Right cardiac atrium (tissue), 5 donors: ENCODE measurements at regions not wholly inside any gene's neighbourhood (a gene's known extent, or its start where the extent isn't known, plus 50 kb on each side); places are given as distances from the start of the nearest gene placed in this dataset.

Experiments used
- ATAC-seq, 2 donors: fragments of 200-7000 bp; cut with Tn5 transposase; one replicate each; pipeline versions ENCODE4 v1.8.0 to v1.9.1; 2020; ENCODE audit warnings: moderate library complexity in 2 of 2, mild to moderate bottlenecking in 1 of 2
- DNase-seq, 3 donors: peaks; one replicate each; pipeline ENCODE4 v3.0.0-alpha.2; 2020
- H3K27ac ChIP-seq: one replicate; pipeline ENCODE4 v1.5.1; 2013; ENCODE audit warnings: mild to moderate bottlenecking, low read length, control low read depth, moderate library complexity
- H3K27me3 ChIP-seq: one replicate; pipeline ENCODE4 v1.6.1; 2013; ENCODE audit not compliant: control insufficient read depth, insufficient read depth
- H3K4me1 ChIP-seq: one replicate; pipeline ENCODE4 v1.6.1; 2013; ENCODE audit warnings: low read length; ENCODE audit not compliant: control insufficient read depth, insufficient read depth
- H3K4me3 ChIP-seq: one replicate; pipeline ENCODE4 v1.5.1; 2013; ENCODE audit warnings: low read length, control low read depth
- H3K9me3 ChIP-seq: one replicate; pipeline ENCODE4 v1.6.1; 2013; ENCODE audit warnings: low read length; ENCODE audit not compliant: control insufficient read depth
- WGBS: extraction: QIAGEN DNeasy Blood & Tissue Kit; methylation state at CpG from one replicate; pipeline ENCODE4 v1.1.7; 2013; 5-methylcytosine and 5-hydroxymethylcytosine counted together
- intact Hi-C, 4 donors: fragments of 100-400 bp; cut with DNase I; formaldehyde crosslinking; loops; one replicate each; pipeline versions ENCODE4 v1.11.0 to v1.14.0; 2022 to 2023
- donor health status: healthy with polysubstance abuse.
- donor health status: DM: no; HTN: yes; CAD: no.
- donor health status: DM: no; HTN: no; CAD: no.
- donor health status: DM: no; HTN: yes; CAD: no; lungs with severe emphysema.
- donor health status: DM: yes; HTN: yes; CAD: no.

DNA sequence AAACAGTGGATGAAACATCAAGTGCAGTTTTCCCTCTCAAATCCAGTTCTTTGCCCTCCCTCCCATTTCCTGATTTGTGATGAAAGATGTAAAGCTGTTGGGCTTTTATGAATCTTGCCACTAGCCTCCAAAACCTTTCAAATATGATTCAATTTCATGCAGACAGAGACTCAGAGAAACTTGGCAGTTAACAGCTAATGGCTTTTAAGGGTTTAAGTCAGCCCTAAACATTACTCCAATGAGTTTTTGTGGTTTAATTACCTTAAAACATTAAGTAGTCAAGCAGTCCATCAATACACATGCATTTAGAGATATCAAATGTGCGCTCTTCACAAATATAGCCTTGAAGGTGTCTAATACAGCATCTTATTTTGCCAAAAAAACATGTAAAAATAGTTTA, 1594.0 kb upstream of the GOT2 start:
- ATAC-seq (no peak), DNase-seq (no peak)
- WGBS = 83% methylated on average over 1 of the region's 1 CpG
- Histone ChIP-seq H3K9me3 (no peaks in the 10 kb centered on the region), H3K4me1 (no peaks in the 10 kb centered on the region), H3K27ac (no peak overlapping the region), H3K27me3 (no peaks in the 10 kb centered on the region), H3K4me3 (no peak overlapping the region)
- intact Hi-C loops = no loop called here

DNA sequence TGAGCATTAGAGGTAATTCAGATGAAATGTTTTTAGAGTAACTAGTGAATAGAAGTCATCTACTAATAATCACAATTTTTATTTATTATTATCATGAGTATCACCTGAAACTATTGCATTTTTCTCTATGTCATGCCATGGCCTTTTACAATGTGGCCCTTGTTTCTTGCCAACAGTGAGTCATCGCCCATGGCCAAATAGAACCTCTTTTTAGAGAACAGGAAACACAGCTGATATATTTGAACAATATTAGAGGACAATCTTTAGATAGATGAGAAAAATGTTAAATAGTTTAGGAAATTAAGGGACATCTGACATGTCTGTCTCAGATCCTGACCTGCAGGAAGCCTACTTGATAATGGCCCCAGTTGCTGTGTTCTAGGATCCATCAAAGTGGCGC, 1584.4 kb upstream of the GOT2 start:
- 74% methylated on average over 2 of the region's 2 CpGs for WGBS
- no peak overlapping the region for H3K27ac ChIP-seq
- intact Hi-C loops = no loop called here
- no peak for ATAC-seq
- no peak overlapping the region for H3K4me3 ChIP-seq
- no peak for DNase-seq
- H3K9me3 ChIP-seq = no peaks in the 10 kb centered on the region
- H3K4me1 ChIP-seq = no peaks in the 10 kb centered on the region
- no peaks in the 10 kb centered on the region for H3K27me3 ChIP-seq

DNA sequence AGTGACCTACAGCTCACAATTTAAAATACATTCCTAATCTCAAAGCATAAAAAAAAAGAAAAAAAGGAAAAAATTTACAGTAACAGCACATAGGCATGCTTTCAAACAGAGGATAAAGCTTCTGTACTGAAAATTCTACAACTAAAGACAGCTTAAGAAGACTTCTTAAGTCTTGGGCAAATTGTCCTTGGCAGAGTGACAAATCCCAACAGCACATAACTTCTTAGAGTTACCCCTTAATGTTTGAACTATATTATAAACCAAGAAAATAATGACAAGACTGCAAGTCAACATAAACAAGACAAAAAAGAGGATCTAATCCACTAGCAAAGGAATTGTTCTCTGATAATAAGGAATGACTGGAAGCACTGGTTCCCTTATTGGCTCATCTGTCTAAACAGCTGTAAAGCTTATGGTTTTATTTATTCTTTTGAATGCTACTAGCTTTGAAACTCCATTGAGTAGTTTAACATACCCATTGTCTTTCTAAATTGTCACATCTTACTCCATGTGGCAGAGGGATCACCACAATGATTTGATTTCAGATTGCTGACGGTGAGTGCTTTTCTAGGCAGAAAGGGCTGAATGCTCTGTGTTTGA, 1576.8 kb upstream of the GOT2 start:
- no peak overlapping the region for H3K27ac ChIP-seq
- no peak for ATAC-seq
- WGBS = 89% methylated on average over 1 of the region's 1 CpG

DNA sequence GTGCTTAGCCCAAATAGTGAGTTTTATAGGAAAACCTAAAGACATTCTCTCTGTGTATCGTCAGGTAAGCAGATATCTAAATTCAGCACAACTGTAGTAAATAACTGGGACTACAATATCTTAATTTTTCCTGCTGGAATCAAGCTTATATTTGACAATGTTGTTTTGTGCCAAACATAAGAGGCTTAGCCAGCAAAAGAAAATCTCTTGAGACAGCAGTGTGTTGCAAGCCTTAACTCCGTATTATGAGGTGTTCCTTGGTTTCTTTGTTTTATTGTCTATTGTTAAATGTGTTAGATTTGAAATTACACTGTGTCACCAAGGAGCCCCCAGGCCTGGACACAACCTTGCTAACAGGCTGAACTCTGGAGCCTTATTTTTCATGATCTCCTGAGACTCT, 1570.6 kb upstream of the GOT2 start:
- Histone ChIP-seq H3K27ac (no peak overlapping the region), H3K9me3 (no peaks in the 10 kb centered on the region), H3K4me3 (no peak overlapping the region), H3K27me3 (no peaks in the 10 kb centered on the region), H3K4me1 (no peaks in the 10 kb centered on the region)
- DNase-seq (peak in 1 of 3 donors; percentile 34), ATAC-seq (peak in 1 of 2 donors; percentile 22)
- WGBS = 56% methylated on average over 2 of the region's 2 CpGs
- intact Hi-C loops = no loop called here

More for the DNA sequence above, 1576.8 kb upstream of the GOT2 start:
- Histone ChIP-seq H3K27me3 (no peaks in the 10 kb centered on the region), H3K4me1 (no peaks in the 10 kb centered on the region), H3K9me3 (no peaks in the 10 kb centered on the region), H3K4me3 (no peak overlapping the region)
- DNase-seq = no peak
- intact Hi-C loops = no loop called here

DNA sequence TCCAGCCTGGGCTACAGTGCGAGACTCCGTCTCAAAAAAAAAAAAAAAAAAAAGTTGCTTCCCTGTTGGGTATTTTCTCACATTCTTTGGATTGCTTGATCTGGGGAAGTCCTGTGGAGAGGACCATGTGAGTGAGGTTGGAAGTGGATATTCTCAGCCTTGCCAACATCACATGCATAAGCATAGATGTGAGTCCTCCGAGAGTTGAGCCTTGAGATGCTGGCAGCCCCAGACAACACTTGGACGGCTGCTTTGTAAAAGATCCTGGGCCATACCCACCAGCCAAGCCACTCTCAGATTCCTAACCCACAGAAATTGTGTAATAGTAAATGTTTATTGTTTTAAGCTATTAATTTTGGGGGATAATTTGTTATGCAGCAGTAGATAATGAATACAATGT, 1570.0 kb upstream of the GOT2 start:
- peak; percentile 41 to 91 for ATAC-seq
- peak in 2 of 3 donors; percentile 18 to 77 for DNase-seq
- Histone ChIP-seq H3K27ac (no peak overlapping the region), H3K4me1 (no peaks in the 10 kb centered on the region), H3K9me3 (no peaks in the 10 kb centered on the region), H3K27me3 (no peaks in the 10 kb centered on the region), H3K4me3 (no peak overlapping the region)
- 71% methylated on average over 4 of the region's 4 CpGs for WGBS
- intact Hi-C loops = no loop called here

DNA sequence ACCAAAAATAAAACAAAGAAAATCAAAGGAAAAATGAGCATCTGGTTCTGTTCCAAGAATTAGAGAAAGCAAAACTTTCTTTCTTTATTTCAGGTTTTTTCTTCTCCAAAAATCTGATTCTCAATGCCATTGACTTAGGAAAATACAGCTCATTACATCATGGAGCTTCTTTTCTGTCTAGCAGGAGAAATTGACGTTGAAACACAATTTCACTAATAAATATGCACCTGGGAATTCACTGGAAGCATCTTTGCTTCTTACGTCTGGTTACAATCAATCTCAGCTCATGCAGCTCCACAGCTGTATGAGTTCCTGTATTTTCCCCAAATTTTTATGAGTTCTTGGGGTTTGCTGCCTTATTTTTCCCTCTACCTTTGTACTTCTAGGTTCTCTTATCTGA, 1568.6 kb upstream of the GOT2 start:
- Histone ChIP-seq H3K9me3 (no peaks in the 10 kb centered on the region), H3K4me3 (no peak overlapping the region), H3K4me1 (no peaks in the 10 kb centered on the region), H3K27me3 (no peaks in the 10 kb centered on the region), H3K27ac (no peak overlapping the region)
- DNase-seq = no peak
- ATAC-seq = no peak
- intact Hi-C loops = no loop called here
- 60% methylated on average over 2 of the region's 2 CpGs for WGBS

DNA sequence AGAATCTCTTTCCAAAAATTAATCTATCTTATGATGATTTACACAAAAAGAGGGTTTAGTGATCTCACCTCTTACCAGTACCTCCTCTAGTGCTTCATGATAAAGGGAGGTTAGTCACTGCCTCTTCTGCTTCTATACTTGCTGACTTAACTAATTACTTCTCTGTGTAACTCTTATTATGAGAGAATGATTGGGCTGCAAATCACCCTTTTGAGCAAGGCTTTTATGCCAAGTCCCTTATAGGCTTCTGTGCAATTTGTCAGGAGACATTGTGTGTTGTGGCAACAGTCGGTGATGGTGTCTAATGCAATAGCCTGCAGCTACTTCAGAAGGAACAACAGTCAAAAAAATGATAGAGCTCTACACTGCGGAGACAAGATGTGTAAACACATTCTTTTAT, 1568.1 kb upstream of the GOT2 start:
- 78% methylated on average over 2 of the region's 2 CpGs for WGBS
- intact Hi-C loops = no loop called here
- ATAC-seq = no peak

DNA sequence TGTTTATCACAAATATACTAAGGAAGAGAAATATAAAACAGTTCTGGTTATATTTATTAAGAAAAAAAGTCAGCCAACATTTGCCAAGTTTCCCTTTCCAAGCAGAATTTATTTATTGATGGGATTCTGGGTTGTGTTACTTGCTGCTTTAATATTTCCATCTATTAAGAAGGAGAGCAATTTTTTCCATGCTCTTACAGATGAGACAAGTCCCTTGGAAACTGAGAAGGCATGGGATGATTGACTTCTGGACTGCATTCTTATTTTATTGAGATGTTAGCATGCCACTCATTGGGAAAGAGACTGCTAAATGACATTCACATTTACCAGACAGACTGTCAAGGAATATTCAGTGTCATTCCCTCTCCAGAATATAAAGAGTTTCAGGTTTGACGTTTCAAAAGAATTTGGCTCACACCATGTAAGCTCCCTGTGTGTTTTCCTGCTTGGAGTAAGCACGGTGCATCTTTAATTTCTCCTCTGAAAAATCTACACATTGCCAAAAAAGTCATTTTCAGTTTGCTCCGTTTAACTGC, 1565.2 kb upstream of the GOT2 start:
- no peak overlapping the region for H3K27ac ChIP-seq
- WGBS = 65% methylated on average over 3 of the region's 3 CpGs
- no peak overlapping the region for H3K4me3 ChIP-seq
- intact Hi-C loops = no loop called here
- H3K9me3 ChIP-seq = no peaks in the 10 kb centered on the region
- no peaks in the 10 kb centered on the region for H3K27me3 ChIP-seq
- H3K4me1 ChIP-seq = no peaks in the 10 kb centered on the region
- no peak for DNase-seq
- no peak for ATAC-seq

More for the DNA sequence above, 1568.1 kb upstream of the GOT2 start:
- no peaks in the 10 kb centered on the region for H3K27me3 ChIP-seq
- H3K4me3 ChIP-seq = no peak overlapping the region
- no peak overlapping the region for H3K27ac ChIP-seq
- H3K4me1 ChIP-seq = no peaks in the 10 kb centered on the region
- no peaks in the 10 kb centered on the region for H3K9me3 ChIP-seq
- DNase-seq = no peak

DNA sequence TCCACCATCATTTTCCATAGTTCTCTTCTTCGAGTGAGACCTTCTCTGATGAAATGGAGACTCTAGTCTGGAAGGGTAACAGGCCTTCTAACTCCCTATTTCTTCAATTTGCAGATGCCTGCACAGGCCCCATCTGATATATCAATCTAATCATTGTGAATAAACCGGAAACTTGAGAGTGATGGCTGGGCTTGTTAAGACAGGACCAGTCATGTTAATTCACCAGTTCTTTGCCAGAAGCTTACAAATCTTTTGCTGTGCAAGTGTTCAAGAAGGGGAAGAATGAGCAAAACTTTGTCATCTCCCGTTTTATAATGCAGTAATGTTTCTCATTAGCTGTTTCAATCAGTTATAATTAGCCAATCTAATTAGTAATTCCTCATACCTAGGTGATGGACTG, 1561.3 kb upstream of the GOT2 start:
- Histone ChIP-seq H3K27ac (no peak overlapping the region), H3K4me1 (no peaks in the 10 kb centered on the region), H3K9me3 (no peaks in the 10 kb centered on the region), H3K4me3 (no peak overlapping the region), H3K27me3 (no peaks in the 10 kb centered on the region)
- ATAC-seq = no peak
- intact Hi-C loops = no loop called here
- DNase-seq = no peak
- WGBS = 70% methylated on average over 3 of the region's 3 CpGs

DNA sequence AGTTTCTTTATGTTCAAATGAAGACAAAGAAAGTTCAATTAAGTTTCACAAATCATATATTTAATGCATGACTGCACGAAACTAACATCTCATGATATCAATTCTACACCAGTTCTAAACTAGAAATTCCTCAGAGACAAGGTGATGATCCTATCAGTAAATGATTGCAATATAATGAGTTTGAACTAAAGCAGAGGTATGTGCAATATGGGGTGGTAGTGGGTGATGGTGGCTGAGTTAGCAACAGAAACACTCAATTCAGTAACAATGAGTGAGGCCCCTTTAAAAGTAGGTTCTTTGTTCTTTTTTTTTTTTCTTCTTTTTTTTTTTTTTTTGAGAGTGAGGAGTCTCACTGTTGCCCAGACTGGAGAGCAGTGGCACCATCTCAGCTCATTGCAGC, 1551.7 kb upstream of the GOT2 start:
- intact Hi-C loops = no loop called here
- no peak for ATAC-seq
- whole genome bisulfite sequencing = 70% methylated on average over 1 of the region's 1 CpG
- no peak overlapping the region for H3K27ac ChIP-seq
- H3K4me1 ChIP-seq = no peaks in the 10 kb centered on the region
- no peak for DNase-seq
- no peak overlapping the region for H3K4me3 ChIP-seq
- no peaks in the 10 kb centered on the region for H3K27me3 ChIP-seq
- H3K9me3 ChIP-seq = no peaks in the 10 kb centered on the region

DNA sequence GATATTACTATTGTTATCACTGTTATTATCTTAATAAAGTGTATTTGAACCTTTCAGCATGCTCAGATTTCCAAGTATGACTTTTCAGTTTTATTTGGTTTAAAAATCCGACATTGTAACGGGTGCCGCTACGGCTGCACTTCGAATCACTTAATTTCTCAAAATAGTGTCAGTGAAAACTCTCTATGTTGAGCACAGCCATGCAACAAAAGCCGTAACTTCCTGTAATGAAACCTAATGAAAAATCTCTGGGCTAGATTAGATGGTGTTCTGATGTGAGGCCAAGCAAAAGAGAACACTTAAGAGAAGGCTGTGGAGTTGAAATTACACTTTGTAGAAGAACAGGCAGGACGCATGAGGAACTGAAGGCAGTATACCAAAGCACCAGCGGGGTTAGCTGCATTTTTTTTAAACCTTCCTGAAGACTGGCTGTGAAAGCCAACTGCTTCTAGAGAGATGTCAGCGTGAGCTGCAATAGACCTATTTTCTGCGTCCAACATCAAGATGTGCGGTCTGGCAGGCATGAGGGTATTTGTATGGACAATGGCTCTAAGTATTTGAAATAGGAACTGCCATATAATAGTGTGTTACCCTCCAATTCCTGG, 1545.0 kb upstream of the GOT2 start:
- no peaks in the 10 kb centered on the region for H3K4me1 ChIP-seq
- ATAC-seq (no peak), DNase-seq (no peak)
- H3K27me3 ChIP-seq = no peaks in the 10 kb centered on the region
- H3K4me3 ChIP-seq = no peak overlapping the region
- intact Hi-C loops = no loop called here
- no peak overlapping the region for H3K27ac ChIP-seq
- 80% methylated on average over 11 of the region's 11 CpGs for WGBS
- no peaks in the 10 kb centered on the region for H3K9me3 ChIP-seq
